OCI-LY1 (cell line): ENCODE measurements at regions not wholly inside any gene's neighbourhood (a gene's known extent, or its start where the extent isn't known, plus 50 kb on each side); places are given as distances from the start of the nearest gene placed in this dataset.

Experiments used
- H2AFZ ChIP-seq: fragments of 200-600 bp; sonication (generic), shearing (Covaris generic); 2 replicates; pipeline ENCODE4 v1.6.0; 2014; ENCODE audit warnings: antibody characterized with exemption, mild to moderate bottlenecking, low read length
- H3F3A ChIP-seq: fragments of 200-600 bp; sonication (generic), shearing (Covaris generic); 2 replicates; pipeline ENCODE4 v1.6.0; 2014; ENCODE audit warnings: mild to moderate bottlenecking, antibody characterized with exemption, low read length, moderate library complexity; ENCODE audit not compliant: insufficient read depth
- H3K27ac ChIP-seq: fragments of 200-600 bp; sonication (generic); 2 replicates; pipeline ENCODE4 v1.5.1; 2014; ENCODE audit warnings: low read length, mixed run types, mild to moderate bottlenecking, low read depth; ENCODE audit not compliant: poor library complexity, severe bottlenecking
- H3K27me3 ChIP-seq: fragments of 200-600 bp; sonication (generic); 2 replicates; pipeline ENCODE4 v1.6.0; 2014; ENCODE audit warnings: antibody characterized with exemption, mild to moderate bottlenecking, low read length, moderate library complexity; ENCODE audit not compliant: insufficient read depth
- H3K36me3 ChIP-seq: fragments of 200-600 bp; sonication (generic); 2 replicates; pipeline ENCODE4 v1.6.1; 2014; ENCODE audit warnings: mild to moderate bottlenecking, antibody characterized with exemption, low read length, moderate library complexity, mixed read lengths; ENCODE audit not compliant: insufficient read depth
- H3K4me1 ChIP-seq: fragments of 200-600 bp; sonication (generic); 2 replicates; pipeline ENCODE4 v1.5.1; 2014; ENCODE audit warnings: mild to moderate bottlenecking, low read length, moderate library complexity; ENCODE audit not compliant: insufficient read depth, severe bottlenecking
- H3K4me2 ChIP-seq: fragments of 200-600 bp; sonication (generic), shearing (Covaris generic); 2 replicates; pipeline ENCODE4 v1.6.1; 2014; ENCODE audit warnings: low read length
- H3K4me3 ChIP-seq: fragments of 200-600 bp; sonication (generic); 2 replicates; pipeline ENCODE4 v1.5.1; 2014; ENCODE audit warnings: low read length, low read depth, mild to moderate bottlenecking, mixed read lengths; ENCODE audit not compliant: poor library complexity, severe bottlenecking
- H3K79me2 ChIP-seq: fragments of 200-600 bp; shearing (Covaris generic); 2 replicates; pipeline ENCODE4 v1.6.1; 2016; ENCODE audit warnings: mixed run types, low read length, mixed read lengths; ENCODE audit not compliant: insufficient read depth
- H3K9ac ChIP-seq: fragments of 200-600 bp; sonication (generic), shearing (Covaris generic); 2 replicates; pipeline ENCODE4 v1.6.1; 2014; ENCODE audit warnings: mild to moderate bottlenecking, low read length, mixed read lengths
- H3K9me2 ChIP-seq: fragments of 200-600 bp; sonication (generic), shearing (Covaris generic); 2 replicates; pipeline ENCODE4 v1.6.1; 2014; ENCODE audit warnings: low read depth, mild to moderate bottlenecking, low read length, mixed read lengths
- H3K9me3 ChIP-seq: fragments of 200-600 bp; shearing (Covaris generic); 2 replicates; pipeline ENCODE4 v1.6.1; 2014; ENCODE audit warnings: low read length, mixed read lengths
- H4K20me1 ChIP-seq: fragments of 200-600 bp; sonication (generic), shearing (Covaris generic); 2 replicates; pipeline ENCODE4 v1.6.0; 2016; ENCODE audit warnings: mild to moderate bottlenecking, low read length; ENCODE audit not compliant: insufficient read depth
- EZH2 ChIP-seq: fragments of 200-600 bp; sonication (generic), shearing (Covaris generic); IDR thresholded peaks from 2 replicates; pipeline ENCODE4 v1.8.0; 2017; ENCODE audit warnings: borderline replicate concordance, mixed run types, mild to moderate bottlenecking, antibody characterized with exemption, low read length, moderate library complexity, mixed read lengths
- TF ChIP-seq, protein P1 (sequence below): fragments of 200-600 bp; sonication (generic), shearing (Covaris generic); IDR thresholded peaks from 2 replicates; pipeline ENCODE4 v1.5.1; 2017; ENCODE audit warnings: mild to moderate bottlenecking, antibody characterized with exemption, low read length, moderate library complexity, mixed read lengths

DNA sequence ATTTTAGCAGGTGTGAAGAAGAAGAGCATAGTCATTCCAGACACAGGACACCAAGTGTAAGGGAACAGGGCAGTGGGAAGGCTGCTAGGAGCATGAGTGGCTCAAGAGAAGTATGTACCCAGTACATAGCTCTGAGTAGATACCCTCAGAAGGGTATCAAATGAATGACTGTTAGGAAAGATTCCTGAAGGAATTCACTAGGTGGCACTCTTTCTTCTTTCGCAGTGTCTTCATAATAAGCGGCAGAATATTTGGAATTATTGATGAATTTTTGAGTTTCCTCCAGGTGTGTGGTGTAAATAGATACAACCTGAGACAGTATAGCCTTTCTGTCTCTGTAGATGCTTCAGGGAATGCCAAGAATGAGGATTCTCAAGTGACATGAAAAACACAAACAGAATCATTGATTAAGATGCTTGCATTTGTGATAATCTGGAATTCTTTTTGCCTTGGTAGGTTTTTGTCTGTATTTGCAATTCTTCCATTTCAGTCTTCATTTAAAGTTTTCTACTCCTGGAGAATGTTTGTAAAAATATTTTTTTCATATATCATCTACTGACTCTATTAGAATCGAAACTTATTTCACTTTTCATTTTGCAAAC is 264.3 kb upstream of the RIMS1 start:
- H3K9me2 ChIP-seq = no peaks in the 10 kb centered on the region
- 0 out of 2 replicates have a peak, but pooled peaks cover 2% of the 10 kb centered on the region for H3K9me3 ChIP-seq
- no peak overlapping the region for H2AFZ ChIP-seq
- H3K9ac ChIP-seq = no peak overlapping the region
- H4K20me1 ChIP-seq = no peaks in the 10 kb centered on the region
- H3F3A ChIP-seq = no peaks in the 10 kb centered on the region
- H3K4me3 ChIP-seq = no peak overlapping the region
- no peaks in the 10 kb centered on the region for H3K79me2 ChIP-seq
- no peak overlapping the region for H3K27ac ChIP-seq
- H3K4me1 ChIP-seq = no peaks in the 10 kb centered on the region
- no peaks in the 10 kb centered on the region for H3K36me3 ChIP-seq
- TF ChIP-seq EZH2 = no peak
- TF ChIP-seq, protein P1, sequence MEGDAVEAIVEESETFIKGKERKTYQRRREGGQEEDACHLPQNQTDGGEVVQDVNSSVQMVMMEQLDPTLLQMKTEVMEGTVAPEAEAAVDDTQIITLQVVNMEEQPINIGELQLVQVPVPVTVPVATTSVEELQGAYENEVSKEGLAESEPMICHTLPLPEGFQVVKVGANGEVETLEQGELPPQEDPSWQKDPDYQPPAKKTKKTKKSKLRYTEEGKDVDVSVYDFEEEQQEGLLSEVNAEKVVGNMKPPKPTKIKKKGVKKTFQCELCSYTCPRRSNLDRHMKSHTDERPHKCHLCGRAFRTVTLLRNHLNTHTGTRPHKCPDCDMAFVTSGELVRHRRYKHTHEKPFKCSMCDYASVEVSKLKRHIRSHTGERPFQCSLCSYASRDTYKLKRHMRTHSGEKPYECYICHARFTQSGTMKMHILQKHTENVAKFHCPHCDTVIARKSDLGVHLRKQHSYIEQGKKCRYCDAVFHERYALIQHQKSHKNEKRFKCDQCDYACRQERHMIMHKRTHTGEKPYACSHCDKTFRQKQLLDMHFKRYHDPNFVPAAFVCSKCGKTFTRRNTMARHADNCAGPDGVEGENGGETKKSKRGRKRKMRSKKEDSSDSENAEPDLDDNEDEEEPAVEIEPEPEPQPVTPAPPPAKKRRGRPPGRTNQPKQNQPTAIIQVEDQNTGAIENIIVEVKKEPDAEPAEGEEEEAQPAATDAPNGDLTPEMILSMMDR = peak; percentile 33; the same call in 1 of the 2 replicates
- H3K4me2 ChIP-seq = no peak overlapping the region
- no peaks in the 10 kb centered on the region for H3K27me3 ChIP-seq

DNA sequence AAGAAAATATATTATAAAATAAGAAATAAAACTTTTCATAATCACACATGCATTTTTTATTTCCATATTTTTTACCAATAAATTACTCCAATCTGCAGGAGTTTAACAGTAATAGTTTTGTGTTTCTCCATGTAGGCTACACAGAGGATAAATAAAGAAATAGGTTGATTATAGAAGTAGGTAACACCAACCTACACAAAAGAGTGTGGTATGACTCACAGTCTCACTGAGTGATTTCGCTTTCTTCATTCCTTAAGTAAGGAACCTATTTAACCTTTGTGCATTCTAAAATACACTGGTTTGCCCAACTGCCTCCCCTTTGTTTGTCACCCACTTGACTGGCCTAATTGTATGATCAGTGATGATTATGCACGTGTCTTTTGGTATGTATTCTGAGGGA is 244.2 kb upstream of the RIMS1 start:
- no peaks in the 10 kb centered on the region for H3K4me1 ChIP-seq
- no peaks in the 10 kb centered on the region for H3F3A ChIP-seq
- H3K79me2 ChIP-seq = no peaks in the 10 kb centered on the region
- no peak overlapping the region for H2AFZ ChIP-seq
- H3K4me2 ChIP-seq = no peak overlapping the region
- H3K36me3 ChIP-seq = no peaks in the 10 kb centered on the region
- no peaks in the 10 kb centered on the region for H3K27me3 ChIP-seq
- no peak overlapping the region for H3K27ac ChIP-seq
- no peaks in the 10 kb centered on the region for H3K9me3 ChIP-seq
- no peaks in the 10 kb centered on the region for H3K9me2 ChIP-seq
- no peak overlapping the region for H3K4me3 ChIP-seq
- H3K9ac ChIP-seq = no peak overlapping the region
- TF ChIP-seq, protein P1 = no peak
- TF ChIP-seq EZH2 = no peak
- no peaks in the 10 kb centered on the region for H4K20me1 ChIP-seq

DNA sequence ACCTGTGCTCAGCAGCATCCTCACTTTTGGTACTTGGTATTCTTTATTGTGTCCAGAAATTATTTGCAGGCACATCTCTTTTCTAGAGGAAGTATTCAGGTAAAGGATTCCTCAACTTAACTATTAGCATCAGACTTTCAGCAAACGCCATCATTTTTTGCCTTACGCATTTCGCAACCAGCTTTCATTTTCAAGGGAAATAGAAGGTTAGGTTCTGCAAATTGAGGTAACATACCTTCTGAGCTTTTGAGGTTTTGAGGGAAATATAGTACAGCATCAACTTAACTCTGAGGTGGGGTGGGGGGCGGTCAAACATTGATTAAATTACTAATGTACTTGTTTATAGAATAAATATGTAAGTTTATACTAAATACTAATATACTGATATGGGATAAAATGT is 243.6 kb upstream of the RIMS1 start:
- Histone ChIP-seq H3K36me3 (no peaks in the 10 kb centered on the region), H4K20me1 (no peaks in the 10 kb centered on the region), H3K9me2 (no peaks in the 10 kb centered on the region), H3K9ac (no peak overlapping the region), H3K4me2 (no peak overlapping the region), H3K79me2 (no peaks in the 10 kb centered on the region), H3F3A (no peaks in the 10 kb centered on the region), H3K27me3 (no peaks in the 10 kb centered on the region), H3K4me3 (no peak overlapping the region), H3K4me1 (no peaks in the 10 kb centered on the region), H3K27ac (no peak overlapping the region), H2AFZ (no peak overlapping the region), H3K9me3 (no peaks in the 10 kb centered on the region)
- no peak for TF ChIP-seq EZH2
- TF ChIP-seq, protein P1 = no peak
